C4-2B (cell line): ENCODE measurements at regions not wholly inside any gene's neighbourhood (a gene's known extent, or its start where the extent isn't known, plus 50 kb on each side); places are given as distances from the start of the nearest gene placed in this dataset.
"Not testable (repeated sequence)": the region's sequence is repeated elsewhere in the genome, so short reads cannot be mapped to it uniquely, and the experiment has no call there.

Source experiments
- H3K27ac ChIP-seq: fragments of 450-650 bp; 2 replicates; pipeline ENCODE4 v1.5.1; 2017
- ZFX ChIP-seq: fragments of 450-650 bp; IDR thresholded peaks from 2 replicates; pipeline ENCODE4 v1.6.1; 2017
- TF ChIP-seq, protein P1 (sequence below): fragments of 450-650 bp; conservative IDR thresholded peaks from 2 replicates; pipeline ENCODE4 v1.5.1; 2017; ENCODE audit warnings: mild to moderate bottlenecking

DNA sequence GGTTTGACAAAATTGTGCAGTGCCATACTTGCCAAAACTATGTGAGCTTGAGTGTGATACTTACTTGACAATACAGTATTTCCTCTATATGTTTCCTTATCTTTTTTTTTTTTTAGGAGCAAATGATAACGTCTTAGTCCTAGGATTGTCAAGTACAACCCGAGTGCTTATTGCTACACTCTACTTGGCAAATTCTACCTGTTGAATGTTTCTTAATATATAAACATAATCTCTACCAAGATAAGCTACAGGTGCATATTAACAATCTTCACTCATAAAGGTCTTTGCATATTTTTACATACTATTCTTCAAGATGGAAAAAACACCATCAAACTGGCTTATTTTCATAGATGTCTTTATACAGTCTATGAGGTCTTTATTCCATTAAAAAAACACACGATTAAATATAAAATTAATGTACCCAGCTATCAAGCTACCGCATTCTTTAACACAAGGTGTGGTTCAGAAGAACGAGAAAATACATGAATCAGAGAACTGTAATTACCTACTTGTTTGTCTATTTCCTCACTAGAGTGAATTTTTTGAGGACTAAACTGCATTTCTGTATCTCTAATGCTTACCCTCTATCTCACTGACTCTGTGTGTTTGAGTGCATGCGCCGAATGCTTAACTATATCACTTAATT is 76.1 kb upstream of the PDSS1 start:
- H3K27ac ChIP-seq, result no peak overlapping the region
- TF ChIP-seq, protein P1, sequence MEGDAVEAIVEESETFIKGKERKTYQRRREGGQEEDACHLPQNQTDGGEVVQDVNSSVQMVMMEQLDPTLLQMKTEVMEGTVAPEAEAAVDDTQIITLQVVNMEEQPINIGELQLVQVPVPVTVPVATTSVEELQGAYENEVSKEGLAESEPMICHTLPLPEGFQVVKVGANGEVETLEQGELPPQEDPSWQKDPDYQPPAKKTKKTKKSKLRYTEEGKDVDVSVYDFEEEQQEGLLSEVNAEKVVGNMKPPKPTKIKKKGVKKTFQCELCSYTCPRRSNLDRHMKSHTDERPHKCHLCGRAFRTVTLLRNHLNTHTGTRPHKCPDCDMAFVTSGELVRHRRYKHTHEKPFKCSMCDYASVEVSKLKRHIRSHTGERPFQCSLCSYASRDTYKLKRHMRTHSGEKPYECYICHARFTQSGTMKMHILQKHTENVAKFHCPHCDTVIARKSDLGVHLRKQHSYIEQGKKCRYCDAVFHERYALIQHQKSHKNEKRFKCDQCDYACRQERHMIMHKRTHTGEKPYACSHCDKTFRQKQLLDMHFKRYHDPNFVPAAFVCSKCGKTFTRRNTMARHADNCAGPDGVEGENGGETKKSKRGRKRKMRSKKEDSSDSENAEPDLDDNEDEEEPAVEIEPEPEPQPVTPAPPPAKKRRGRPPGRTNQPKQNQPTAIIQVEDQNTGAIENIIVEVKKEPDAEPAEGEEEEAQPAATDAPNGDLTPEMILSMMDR, result no peak
- TF ChIP-seq ZFX, result no peak

DNA sequence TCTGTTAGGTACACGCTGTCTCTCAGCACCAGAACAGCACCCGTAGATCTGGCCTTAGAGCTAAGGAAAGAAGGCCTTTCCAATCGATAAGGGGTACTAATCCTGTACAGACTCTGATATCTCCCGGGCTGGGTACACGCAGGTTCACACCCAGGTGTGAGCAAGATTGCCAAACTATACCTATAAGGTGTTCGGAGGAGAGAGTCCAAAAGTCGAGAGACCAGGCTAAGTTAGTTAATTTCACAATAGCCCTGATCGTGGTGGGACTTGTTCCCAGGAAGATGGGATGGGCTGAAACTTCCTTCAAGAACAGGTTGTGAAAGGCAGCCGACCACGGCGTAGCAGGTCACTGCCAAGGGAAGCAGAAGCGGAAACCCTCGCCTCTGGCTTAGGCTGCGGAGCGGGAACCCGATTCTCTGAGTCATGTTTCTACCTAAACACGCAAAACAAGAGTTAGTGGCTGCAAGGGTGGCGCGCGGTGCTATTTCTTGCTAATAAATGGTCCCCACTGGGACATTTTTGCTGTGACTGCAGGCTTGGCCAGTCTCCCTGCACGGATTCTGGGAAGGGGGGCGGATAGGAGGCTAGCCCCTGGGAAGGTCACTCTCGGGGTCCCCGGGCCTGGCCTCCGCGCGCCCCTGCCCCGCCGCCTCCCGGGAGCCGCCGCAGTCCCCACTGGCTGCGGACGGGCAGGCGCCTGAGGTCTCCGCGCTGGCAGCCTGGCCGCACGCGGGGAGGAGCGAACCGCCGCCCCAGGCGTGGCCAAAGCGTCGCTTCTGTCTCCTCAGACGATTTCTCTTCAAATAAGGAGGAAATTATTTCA is 75.4 kb upstream of the PDSS1 start:
- TF ChIP-seq, protein P1, result no peak
- TF ChIP-seq ZFX, result no peak
- H3K27ac ChIP-seq, result no peak overlapping the region

DNA sequence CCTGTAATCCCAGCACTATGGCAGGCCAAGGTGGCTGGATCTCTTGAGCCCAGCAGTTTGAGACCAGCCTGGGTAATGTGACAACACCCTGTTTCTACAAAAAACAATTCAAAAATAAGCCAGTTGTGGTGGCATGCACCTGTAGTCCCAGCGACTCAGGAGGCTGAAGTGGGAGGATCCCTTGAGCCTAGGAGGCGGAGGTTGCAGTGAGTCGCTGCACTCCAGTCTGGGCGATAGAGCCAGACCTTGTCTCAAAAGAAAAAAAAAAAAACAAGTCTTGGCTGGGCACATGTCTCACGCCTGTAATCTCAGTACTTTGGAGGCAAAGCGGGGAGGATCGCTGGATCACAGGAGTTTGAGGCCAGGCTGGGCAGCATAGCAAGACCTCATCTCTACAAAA is 74.6 kb upstream of the PDSS1 start:
- TF ChIP-seq, protein P1, result no peak
- no peak for TF ChIP-seq ZFX
- H3K27ac ChIP-seq, result no peak overlapping the region

DNA sequence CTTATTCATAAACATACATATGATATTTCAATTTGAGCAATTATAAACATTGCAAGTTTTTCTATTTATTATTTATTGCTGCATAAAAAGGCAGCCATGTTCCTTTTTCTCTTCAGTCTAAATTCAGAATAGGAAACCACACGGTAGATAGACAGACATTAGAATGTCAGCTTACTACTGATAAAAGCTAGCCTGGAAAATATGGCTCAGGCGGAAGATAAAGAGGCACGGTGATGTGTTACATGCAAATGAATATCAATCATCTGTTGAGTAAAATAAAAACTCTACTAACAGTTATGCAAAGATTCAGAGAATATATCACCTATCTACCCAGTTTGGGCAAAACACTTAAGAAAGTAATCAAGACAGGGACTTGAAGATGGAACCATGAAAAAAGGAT is 73.5 kb upstream of the PDSS1 start:
- TF ChIP-seq ZFX, result no peak
- TF ChIP-seq, protein P1, result no peak

DNA sequence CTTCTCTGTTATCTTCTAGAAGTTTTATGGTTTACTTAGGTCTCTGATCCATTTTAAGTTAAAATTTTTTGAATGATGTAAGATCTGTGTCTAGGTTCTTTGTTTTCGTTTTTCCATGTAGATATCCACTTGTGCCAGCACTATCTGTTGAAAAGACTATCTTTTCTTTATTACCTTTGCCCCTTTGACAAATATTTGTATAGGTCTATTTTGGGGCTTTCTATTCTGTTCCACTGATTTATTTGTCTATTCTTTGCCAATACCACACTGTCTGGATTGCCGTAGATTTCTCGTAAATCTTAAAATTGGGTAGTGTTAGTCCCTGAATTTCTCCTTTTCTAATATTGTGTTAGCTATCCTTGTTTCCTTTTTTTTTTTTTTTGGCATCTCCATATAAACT is 71.4 kb upstream of the PDSS1 start:
- H3K27ac ChIP-seq, result no peak overlapping the region
- TF ChIP-seq ZFX, result no peak
- TF ChIP-seq, protein P1, result no peak

More for the DNA sequence above, 73.5 kb upstream of the PDSS1 start:
- no peak overlapping the region for H3K27ac ChIP-seq

DNA sequence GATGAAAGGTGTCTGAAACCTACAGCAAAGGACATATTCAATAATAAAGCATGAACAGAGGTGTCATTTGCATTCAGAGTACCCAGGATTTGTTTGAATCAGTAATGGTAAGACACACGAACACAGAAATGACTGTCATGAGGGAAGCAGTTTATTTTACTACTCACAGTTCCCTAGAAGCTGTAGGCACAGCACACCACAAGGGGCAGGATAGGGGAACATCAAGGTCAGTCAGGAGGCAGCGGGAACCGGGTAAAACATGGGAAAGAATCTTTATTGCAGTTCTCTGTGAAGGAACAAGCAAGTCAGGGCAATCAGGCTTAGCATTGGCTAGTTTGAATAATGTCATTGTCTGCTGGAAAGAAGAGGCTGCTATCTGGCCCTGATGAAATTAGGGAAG is 70.2 kb upstream of the PDSS1 start:
- no peak overlapping the region for H3K27ac ChIP-seq
- no peak for TF ChIP-seq ZFX
- TF ChIP-seq, protein P1, result peak; percentile 31

DNA sequence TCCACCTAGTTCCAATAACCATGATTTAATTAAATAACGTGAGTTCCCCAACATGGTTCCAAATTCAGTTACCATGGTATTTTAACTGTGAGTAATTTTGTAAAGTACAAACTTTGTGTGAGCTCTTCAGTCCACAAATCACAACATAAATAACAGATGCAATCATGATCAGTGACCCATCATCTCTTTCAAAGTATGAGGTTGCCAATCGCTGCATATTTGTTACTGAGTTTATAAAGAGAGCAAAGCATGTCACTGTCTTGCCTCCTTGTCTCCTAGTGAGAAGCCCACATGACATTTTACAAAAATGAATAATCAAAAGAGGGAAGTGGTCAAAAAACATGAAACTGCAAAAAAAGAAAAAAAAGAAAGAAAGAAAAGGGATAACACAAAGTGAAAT is 69.1 kb upstream of the PDSS1 start:
- TF ChIP-seq ZFX, result no peak
- TF ChIP-seq, protein P1, result no peak
- H3K27ac ChIP-seq, result no peak overlapping the region

DNA sequence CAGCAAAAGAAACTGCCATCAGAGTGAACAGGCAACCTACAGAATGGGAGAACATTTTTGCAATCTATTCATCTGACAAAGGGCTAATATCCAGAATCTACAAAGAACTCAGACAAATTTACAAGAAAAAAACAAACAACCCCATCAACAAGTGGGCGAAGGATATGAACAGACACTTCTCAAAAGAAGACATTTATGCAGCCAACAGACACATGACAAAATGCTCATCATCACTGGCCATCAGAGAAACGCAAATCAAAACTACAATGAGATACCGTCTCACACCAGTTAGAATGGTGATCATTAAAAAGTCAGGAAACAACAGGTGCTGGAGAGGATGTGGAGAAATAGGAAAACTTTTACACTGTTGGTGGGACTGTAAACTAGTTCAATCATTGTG is 65.3 kb upstream of the PDSS1 start:
- H3K27ac ChIP-seq, result not testable (repeated sequence)

DNA sequence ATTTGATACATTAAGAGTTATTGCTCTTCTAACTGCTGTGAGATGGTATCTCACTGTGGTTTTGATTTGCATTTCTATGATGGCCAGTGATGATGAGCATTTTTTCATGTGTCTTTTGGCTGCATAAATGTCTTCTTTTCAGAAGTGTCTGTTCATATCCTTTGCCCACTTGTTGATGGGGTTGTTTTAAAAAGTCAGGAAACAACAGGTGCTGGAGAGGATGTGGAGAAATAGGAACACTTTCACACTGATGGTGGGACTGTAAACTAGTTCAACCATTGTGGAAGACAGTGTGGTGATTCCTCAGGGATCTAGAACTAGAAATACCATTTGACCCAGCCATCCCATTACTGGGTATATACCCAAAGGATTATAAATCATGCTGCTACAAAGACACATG is 63.4 kb upstream of the PDSS1 start:
- not testable (repeated sequence) for H3K27ac ChIP-seq
